ENCODE measurements at regions not wholly inside any gene's neighbourhood (a gene's known extent, or its start where the extent isn't known, plus 50 kb on each side); places are given as distances from the start of the nearest gene placed in this dataset.

DNA sequence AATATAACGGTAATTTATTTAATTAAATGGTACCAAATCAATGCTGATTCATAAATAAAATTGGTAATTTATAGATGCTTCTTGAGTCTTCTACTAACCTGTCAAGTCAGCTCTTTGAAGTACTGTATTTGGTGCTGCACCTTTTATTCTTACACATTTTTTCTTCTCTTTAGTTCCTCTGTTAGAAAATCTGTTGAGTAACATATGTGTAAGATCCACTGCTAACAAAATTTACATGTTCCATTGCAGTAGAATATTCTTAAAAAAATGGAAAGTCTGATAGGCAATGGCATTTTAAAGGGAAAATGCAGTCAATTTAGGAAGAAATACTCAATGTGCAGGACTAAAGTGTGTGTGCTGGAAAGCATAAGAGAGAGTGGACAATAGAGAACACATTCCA is 936.6 kb downstream of the ZPLD1 start:
- Histone ChIP-seq H3K9me3 (ENCODE audit: control insufficient read depth, insufficient read depth, low read length) (no peaks in the 10 kb centered on the region), H3K4me3 (ENCODE audit: low read length) (no peak overlapping the region), H3K36me3 (ENCODE audit: control insufficient read depth, insufficient read depth, low read length) (no peaks in the 10 kb centered on the region), H3K27ac (ENCODE audit: low read length) (no peak overlapping the region), H3K27me3 (ENCODE audit: control insufficient read depth, insufficient read depth, low read length) (no peaks in the 10 kb centered on the region), H3K4me1 (ENCODE audit: control insufficient read depth, insufficient read depth, low read length) (no peaks in the 10 kb centered on the region)
- H3K27me3 Mint-ChIP-seq (ENCODE audit: low read depth in 2 of 2) = no peaks in the 10 kb centered on the region
- H3K9me3 Mint-ChIP-seq = peaks cover 5 to 8% of the 10 kb centered on the region in 2 donors
- intact Hi-C loops (cut with micrococcal nuclease) = no loop called here
- WGBS (ENCODE audit: insufficient coverage) = no CpG with 5 or more reads among the region's 1 CpG
- DNase-seq = no peak
- no peaks in the 10 kb centered on the region for H3K36me3 Mint-ChIP-seq
- TF ChIP-seq, protein P1, sequence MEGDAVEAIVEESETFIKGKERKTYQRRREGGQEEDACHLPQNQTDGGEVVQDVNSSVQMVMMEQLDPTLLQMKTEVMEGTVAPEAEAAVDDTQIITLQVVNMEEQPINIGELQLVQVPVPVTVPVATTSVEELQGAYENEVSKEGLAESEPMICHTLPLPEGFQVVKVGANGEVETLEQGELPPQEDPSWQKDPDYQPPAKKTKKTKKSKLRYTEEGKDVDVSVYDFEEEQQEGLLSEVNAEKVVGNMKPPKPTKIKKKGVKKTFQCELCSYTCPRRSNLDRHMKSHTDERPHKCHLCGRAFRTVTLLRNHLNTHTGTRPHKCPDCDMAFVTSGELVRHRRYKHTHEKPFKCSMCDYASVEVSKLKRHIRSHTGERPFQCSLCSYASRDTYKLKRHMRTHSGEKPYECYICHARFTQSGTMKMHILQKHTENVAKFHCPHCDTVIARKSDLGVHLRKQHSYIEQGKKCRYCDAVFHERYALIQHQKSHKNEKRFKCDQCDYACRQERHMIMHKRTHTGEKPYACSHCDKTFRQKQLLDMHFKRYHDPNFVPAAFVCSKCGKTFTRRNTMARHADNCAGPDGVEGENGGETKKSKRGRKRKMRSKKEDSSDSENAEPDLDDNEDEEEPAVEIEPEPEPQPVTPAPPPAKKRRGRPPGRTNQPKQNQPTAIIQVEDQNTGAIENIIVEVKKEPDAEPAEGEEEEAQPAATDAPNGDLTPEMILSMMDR (IDR thresholded peaks at IDR 0.05) = no peak
- H3K4me1 Mint-ChIP-seq = no peaks in the 10 kb centered on the region
- H3K4me3 Mint-ChIP-seq = no peak overlapping the region
- no peak overlapping the region for H3K27ac Mint-ChIP-seq
- ATAC-seq = no peak

DNA sequence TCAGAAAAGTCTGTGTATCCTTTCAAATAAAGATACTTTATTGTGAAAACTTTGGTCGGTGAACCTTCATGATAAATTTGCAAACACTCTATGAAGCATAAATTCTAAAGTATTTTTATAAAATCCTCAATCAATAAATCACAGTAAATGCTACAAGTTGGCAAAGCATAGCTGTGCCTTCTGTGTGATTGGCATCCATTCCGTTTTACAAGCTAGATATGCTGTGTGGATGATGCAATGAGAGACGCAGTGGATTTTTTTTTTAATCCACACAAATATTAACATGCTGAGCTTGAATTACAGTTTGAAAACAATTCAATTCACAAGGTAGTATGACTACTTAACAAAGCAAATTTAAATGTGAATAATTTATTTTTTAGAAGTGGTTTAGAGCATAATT is 937.2 kb downstream of the ZPLD1 start:
- Mint-ChIP-seq H3K27ac (no peak overlapping the region), H3K36me3 (no peaks in the 10 kb centered on the region), H3K9me3 (peaks cover 5 to 6% of the 10 kb centered on the region in 2 donors), H3K27me3 (ENCODE audit: low read depth in 2 of 2) (no peaks in the 10 kb centered on the region), H3K4me3 (no peak overlapping the region), H3K4me1 (no peaks in the 10 kb centered on the region)
- intact Hi-C loops (cut with micrococcal nuclease) = no loop called here
- Histone ChIP-seq H3K27me3 (ENCODE audit: control insufficient read depth, insufficient read depth, low read length) (no peaks in the 10 kb centered on the region), H3K36me3 (ENCODE audit: control insufficient read depth, insufficient read depth, low read length) (no peaks in the 10 kb centered on the region), H3K4me3 (ENCODE audit: low read length) (no peak overlapping the region), H3K9me3 (ENCODE audit: control insufficient read depth, insufficient read depth, low read length) (no peaks in the 10 kb centered on the region), H3K4me1 (ENCODE audit: control insufficient read depth, insufficient read depth, low read length) (no peaks in the 10 kb centered on the region), H3K27ac (ENCODE audit: low read length) (no peak overlapping the region)
- TF ChIP-seq, protein P1 (IDR thresholded peaks at IDR 0.05) = no peak
- ATAC-seq (no peak), DNase-seq (no peak)
- WGBS (ENCODE audit: insufficient coverage) = no CpG with 5 or more reads among the region's 3 CpGs

DNA sequence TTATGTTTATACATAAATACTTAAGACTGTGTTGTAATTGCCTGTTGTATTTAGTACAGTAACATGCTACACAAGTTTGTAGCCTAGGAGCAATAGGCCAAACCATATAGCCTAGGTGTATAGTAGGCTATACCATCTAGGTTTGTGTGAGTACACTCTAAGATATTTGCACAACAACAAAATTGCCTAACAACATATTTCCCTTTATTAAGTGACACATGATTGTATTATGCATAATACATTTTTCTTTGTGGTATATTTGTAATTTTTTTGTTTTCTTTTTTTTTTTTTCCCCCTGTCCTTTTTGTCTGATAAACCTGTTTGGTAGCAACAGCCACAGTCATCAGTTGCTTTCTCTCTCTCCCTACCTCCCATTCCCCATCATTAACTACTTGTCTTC is 945.6 kb downstream of the ZPLD1 start:
- intact Hi-C loops (cut with micrococcal nuclease) = no loop called here
- H3K27ac Mint-ChIP-seq = no peak overlapping the region
- peaks cover 8 to 11% of the 10 kb centered on the region in 2 donors for H3K9me3 Mint-ChIP-seq
- H3K4me3 ChIP-seq (ENCODE audit: low read length) = no peak overlapping the region
- H3K27ac ChIP-seq (ENCODE audit: low read length) = no peak overlapping the region
- ATAC-seq (no peak), DNase-seq (no peak)
- no peaks in the 10 kb centered on the region for H3K36me3 Mint-ChIP-seq
- H3K9me3 ChIP-seq (ENCODE audit: control insufficient read depth, insufficient read depth, low read length) = no peaks in the 10 kb centered on the region
- no peaks in the 10 kb centered on the region for H3K36me3 ChIP-seq (ENCODE audit: control insufficient read depth, insufficient read depth, low read length)
- no peaks in the 10 kb centered on the region for H3K27me3 Mint-ChIP-seq (ENCODE audit: low read depth in 2 of 2)
- TF ChIP-seq, protein P1 (IDR thresholded peaks at IDR 0.05) = no peak
- no peaks in the 10 kb centered on the region for H3K27me3 ChIP-seq (ENCODE audit: control insufficient read depth, insufficient read depth, low read length)
- H3K4me3 Mint-ChIP-seq = no peak overlapping the region
- H3K4me1 Mint-ChIP-seq = no peaks in the 10 kb centered on the region
- H3K4me1 ChIP-seq (ENCODE audit: control insufficient read depth, insufficient read depth, low read length) = no peaks in the 10 kb centered on the region

DNA sequence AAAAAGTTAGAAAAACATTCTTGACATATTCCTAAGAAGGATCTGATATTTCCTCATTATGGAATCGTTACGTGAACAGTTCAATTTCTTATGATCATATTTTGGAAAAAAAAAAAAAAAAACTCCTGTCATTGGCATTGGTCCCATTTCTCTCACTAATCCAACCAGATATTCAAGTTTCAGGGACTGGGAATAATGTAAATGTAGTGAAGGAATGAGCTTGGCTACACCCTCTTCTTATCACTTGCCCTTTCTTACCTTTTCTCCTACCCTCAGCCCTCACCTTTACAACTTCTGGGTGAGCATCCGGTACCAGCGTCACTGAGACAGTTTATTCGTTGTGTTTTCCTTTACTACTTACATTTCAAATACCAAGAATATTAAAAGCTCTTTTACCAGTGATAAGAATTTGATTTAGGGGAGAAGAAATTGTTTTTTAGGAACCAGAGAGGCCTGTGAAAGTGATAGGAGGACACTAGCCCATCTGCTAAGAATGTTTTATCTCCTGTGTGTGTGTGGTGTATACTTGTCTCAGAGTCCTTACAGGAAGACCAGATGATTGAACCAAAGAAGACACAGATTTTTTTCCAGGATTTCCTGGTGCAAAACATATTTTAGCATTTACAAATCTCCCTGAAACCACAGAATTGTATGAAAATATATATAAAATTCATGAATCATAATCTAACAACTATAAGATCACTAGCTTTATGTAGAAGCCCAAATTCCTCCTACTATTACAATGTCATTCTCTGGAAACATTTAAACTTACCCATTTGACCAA is 946.7 kb downstream of the ZPLD1 start:
- no peaks in the 10 kb centered on the region for H3K27me3 ChIP-seq (ENCODE audit: control insufficient read depth, insufficient read depth, low read length)
- 92% methylated on average over 3 of the region's 5 CpGs for WGBS (ENCODE audit: insufficient coverage)
- no peak overlapping the region for H3K4me3 Mint-ChIP-seq

More for the DNA sequence above, 946.7 kb downstream of the ZPLD1 start:
- TF ChIP-seq, protein P1 (IDR thresholded peaks at IDR 0.05) = no peak
- Mint-ChIP-seq H3K27ac (no peak overlapping the region), H3K4me1 (no peaks in the 10 kb centered on the region), H3K27me3 (ENCODE audit: low read depth in 2 of 2) (no peaks in the 10 kb centered on the region), H3K9me3 (peaks cover 8% of the 10 kb centered on the region in 2 donors), H3K36me3 (no peaks in the 10 kb centered on the region)
- DNase-seq (no peak), ATAC-seq (no peak)
- Histone ChIP-seq H3K27ac (ENCODE audit: low read length) (no peak overlapping the region), H3K36me3 (ENCODE audit: control insufficient read depth, insufficient read depth, low read length) (no peaks in the 10 kb centered on the region), H3K9me3 (ENCODE audit: control insufficient read depth, insufficient read depth, low read length) (no peaks in the 10 kb centered on the region), H3K4me3 (ENCODE audit: low read length) (no peak overlapping the region), H3K4me1 (ENCODE audit: control insufficient read depth, insufficient read depth, low read length) (no peaks in the 10 kb centered on the region)
- intact Hi-C loops (cut with micrococcal nuclease) = no loop called here
